ENCODE measurements at regions not wholly inside any gene's neighbourhood (a gene's known extent, or its start where the extent isn't known, plus 50 kb on each side); places are given as distances from the start of the nearest gene placed in this dataset.

DNA sequence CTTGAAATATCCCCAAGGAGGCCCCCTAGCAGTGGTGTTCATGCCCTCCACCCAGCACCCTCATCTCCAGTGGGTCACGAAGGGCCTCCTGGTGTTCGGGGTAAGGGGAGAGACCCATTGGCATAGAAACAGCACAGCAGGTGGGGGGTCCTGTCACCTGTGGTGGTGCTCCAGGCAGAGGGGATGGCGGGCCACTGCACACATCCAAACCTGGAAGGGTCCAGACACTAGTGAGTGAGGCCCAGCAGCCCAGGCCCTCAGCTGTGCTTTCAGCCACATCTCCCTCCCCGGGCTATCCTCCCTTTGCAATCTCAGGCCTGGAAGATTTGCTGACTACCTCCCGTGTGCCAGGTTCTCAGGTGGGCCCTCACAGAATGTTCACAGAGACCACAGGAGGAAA is 59.4 kb upstream of the LYVE1 start:
- Histone ChIP-seq H3K9me3 (no peaks in the 10 kb centered on the region), H3K4me3 (no peak overlapping the region), H3K27ac (no peak overlapping the region), H3K27me3 (no peaks in the 10 kb centered on the region), H3K4me1 (peaks cover 13 to 20% of the 10 kb centered on the region in 2 donors), H3K36me3 (no peaks in the 10 kb centered on the region)
- intact Hi-C loops (cut with DNase I; ENCODE audit: low total_unique reads) = no loop called here
- ATAC-seq (no peak), DNase-seq (no peak)
- in situ Hi-C loops (cut with MboI; ENCODE audit: low sequenced_read_pairs in 4 of 4) = no loop called here
- TF ChIP-seq, protein P1, sequence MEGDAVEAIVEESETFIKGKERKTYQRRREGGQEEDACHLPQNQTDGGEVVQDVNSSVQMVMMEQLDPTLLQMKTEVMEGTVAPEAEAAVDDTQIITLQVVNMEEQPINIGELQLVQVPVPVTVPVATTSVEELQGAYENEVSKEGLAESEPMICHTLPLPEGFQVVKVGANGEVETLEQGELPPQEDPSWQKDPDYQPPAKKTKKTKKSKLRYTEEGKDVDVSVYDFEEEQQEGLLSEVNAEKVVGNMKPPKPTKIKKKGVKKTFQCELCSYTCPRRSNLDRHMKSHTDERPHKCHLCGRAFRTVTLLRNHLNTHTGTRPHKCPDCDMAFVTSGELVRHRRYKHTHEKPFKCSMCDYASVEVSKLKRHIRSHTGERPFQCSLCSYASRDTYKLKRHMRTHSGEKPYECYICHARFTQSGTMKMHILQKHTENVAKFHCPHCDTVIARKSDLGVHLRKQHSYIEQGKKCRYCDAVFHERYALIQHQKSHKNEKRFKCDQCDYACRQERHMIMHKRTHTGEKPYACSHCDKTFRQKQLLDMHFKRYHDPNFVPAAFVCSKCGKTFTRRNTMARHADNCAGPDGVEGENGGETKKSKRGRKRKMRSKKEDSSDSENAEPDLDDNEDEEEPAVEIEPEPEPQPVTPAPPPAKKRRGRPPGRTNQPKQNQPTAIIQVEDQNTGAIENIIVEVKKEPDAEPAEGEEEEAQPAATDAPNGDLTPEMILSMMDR (IDR thresholded peaks at IDR 0.05 in 4 of 5, conservative IDR thresholded peaks at IDR 0.05 in 1 of 5) = no peak
- TF ChIP-seq POLR2A (IDR thresholded peaks at IDR 0.05) = no peak

DNA sequence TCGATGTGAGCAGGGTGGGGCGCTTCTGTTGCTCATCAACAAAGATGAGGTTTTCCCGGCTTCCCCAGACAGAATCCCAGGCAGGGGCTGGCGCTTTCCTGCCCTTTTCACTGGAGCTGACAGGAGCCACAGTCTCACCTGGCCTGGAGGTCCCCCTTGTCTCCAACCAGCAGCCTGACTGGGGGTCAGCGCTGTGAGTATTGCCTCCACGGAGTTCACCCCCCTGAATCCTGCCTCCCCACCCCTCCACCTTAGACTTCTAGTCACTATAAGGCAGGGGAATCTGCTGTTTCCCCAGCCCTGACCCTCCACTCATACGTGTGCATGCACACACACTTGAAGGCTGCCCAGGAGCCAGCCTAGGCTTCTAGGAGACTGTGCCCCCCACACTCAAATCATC is 58.8 kb upstream of the LYVE1 start:
- Histone ChIP-seq H3K36me3 (no peaks in the 10 kb centered on the region), H3K27ac (no peak overlapping the region), H3K4me3 (no peak overlapping the region), H3K9me3 (no peaks in the 10 kb centered on the region), H3K4me1 (peaks cover 13 to 20% of the 10 kb centered on the region in 2 donors), H3K27me3 (no peaks in the 10 kb centered on the region)
- intact Hi-C loops (cut with DNase I; ENCODE audit: low total_unique reads) (no loop called here), in situ Hi-C loops (cut with MboI; ENCODE audit: low sequenced_read_pairs in 4 of 4) (no loop called here)
- DNase-seq (no peak), ATAC-seq (no peak)
- TF ChIP-seq POLR2A (IDR thresholded peaks at IDR 0.05) = no peak
- TF ChIP-seq, protein P1 (IDR thresholded peaks at IDR 0.05 in 4 of 5, conservative IDR thresholded peaks at IDR 0.05 in 1 of 5) = no peak

DNA sequence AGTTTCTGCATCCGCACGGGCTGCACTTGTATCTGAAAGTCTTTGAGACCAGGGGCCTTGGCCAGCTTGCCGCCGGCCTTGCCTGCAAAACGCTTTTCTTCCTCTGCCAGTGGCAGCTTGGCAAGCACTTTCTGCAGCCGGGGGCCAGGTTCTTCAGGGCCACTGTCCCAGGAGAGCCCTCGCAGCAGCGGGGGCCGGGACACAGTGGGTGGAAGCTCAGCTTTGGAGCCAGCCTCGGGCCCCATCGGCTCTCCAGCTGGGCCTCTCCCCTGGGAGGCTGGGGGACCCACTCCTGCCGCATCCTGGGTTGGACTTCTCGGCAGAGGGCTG is 57.5 kb upstream of the LYVE1 start:
- Histone ChIP-seq H3K36me3 (no peaks in the 10 kb centered on the region), H3K4me1 (peaks cover 13 to 20% of the 10 kb centered on the region in 2 donors), H3K27ac (peak overlapping the region; percentile 7 to 57 (median 34)), H3K9me3 (no peaks in the 10 kb centered on the region), H3K27me3 (no peaks in the 10 kb centered on the region), H3K4me3 (no peak overlapping the region)
- TF ChIP-seq, protein P1 (IDR thresholded peaks at IDR 0.05 in 4 of 5, conservative IDR thresholded peaks at IDR 0.05 in 1 of 5) = no peak
- TF ChIP-seq POLR2A (IDR thresholded peaks at IDR 0.05) = no peak
- ATAC-seq (no peak), DNase-seq (no peak)
- in situ Hi-C loops (cut with MboI; ENCODE audit: low sequenced_read_pairs in 4 of 4) (no loop called here), intact Hi-C loops (cut with DNase I; ENCODE audit: low total_unique reads) (loop anchor here (2.0 kb wide), 1 partner anchor 109 kb away; no protein-coding TSS in a partner anchor)

DNA sequence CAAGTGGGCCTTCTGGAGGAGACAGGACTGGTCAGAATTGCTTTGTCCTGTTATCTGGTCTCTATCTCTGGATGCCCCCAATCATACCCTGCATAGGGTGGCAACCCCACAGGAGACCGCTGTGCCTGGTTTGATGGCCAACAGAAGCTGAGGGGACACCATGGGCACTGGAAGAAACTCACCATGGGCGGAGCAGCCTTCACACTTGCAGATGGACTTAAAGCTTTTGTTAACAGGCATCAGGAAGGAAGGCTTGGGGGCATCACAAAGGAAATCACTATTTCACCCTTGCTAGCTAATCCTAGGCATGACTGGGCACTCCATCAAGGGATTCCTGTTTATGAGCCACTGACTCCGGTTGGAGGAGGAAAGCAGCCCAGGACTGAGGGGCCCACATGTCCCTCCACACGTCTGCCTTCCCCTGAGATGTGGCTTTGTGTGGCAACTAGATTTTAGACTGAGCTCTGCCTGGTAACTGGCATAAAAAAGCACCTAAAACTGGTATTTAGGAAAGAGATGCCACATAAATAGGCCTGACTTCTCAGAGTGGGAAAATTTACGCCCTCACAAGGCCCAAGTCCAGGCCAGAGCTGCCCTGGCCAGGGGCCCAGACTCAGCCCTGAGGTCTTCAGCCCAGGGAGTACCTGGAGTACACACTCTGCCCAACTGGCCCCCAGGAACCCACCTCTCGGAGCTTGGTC is 57.0 kb upstream of the LYVE1 start:
- no peak for ATAC-seq
- in situ Hi-C loops (cut with MboI; ENCODE audit: low sequenced_read_pairs in 4 of 4) (no loop called here), intact Hi-C loops (cut with DNase I; ENCODE audit: low total_unique reads) (loop anchor here (2.0 kb wide), 1 partner anchor 109 kb away; no protein-coding TSS in a partner anchor)
- no peak overlapping the region for H3K4me3 ChIP-seq
- no peak for DNase-seq
- no peaks in the 10 kb centered on the region for H3K27me3 ChIP-seq
- H3K9me3 ChIP-seq = no peaks in the 10 kb centered on the region
- peak overlapping the region; percentile 7 to 57 (median 34) for H3K27ac ChIP-seq
- TF ChIP-seq, protein P1 (IDR thresholded peaks at IDR 0.05 in 4 of 5, conservative IDR thresholded peaks at IDR 0.05 in 1 of 5) = no peak
- H3K4me1 ChIP-seq = peaks cover 13 to 20% of the 10 kb centered on the region in 2 donors
- no peaks in the 10 kb centered on the region for H3K36me3 ChIP-seq

Data from gastrocnemius medialis (tissue), 4 donors.